ENCODE measurements at regions not wholly inside any gene's neighbourhood (a gene's known extent, or its start where the extent isn't known, plus 50 kb on each side); places are given as distances from the start of the nearest gene placed in this dataset.

- DNase-seq = no peak
These were observed 2067.3 kb upstream of the AGA start for GRCh38 chr4:179509489-179509888.

- DNase-seq = no peak
These were observed 2079.7 kb upstream of the AGA start for GRCh38 chr4:179521952-179522351.

GRCh38 chr4:179530958-179531357, 2088.7 kb upstream of the AGA start:
- DNase-seq = no peak

GRCh38 chr4:179536694-179537093, 2094.5 kb upstream of the AGA start:
- DNase-seq = no peak

- no peak for DNase-seq
These were observed 2097.4 kb upstream of the AGA start for GRCh38 chr4:179539641-179540040.

- DNase-seq = no peak
These were observed 2101.5 kb upstream of the AGA start for GRCh38 chr4:179543771-179544170.

- DNase-seq = no peak
These were observed 2102.3 kb upstream of the AGA start for GRCh38 chr4:179544496-179544895.

- DNase-seq = no peak
These were observed 2109.9 kb upstream of the AGA start for GRCh38 chr4:179552131-179552530.

GRCh38 chr4:179563741-179564140, 2121.5 kb upstream of the AGA start:
- DNase-seq = no peak

- DNase-seq = no peak
These were observed 2127.3 kb upstream of the AGA start for GRCh38 chr4:179569549-179569948.

- no peak for DNase-seq
These were observed 2140.1 kb upstream of the AGA start for GRCh38 chr4:179582164-179582905.

GRCh38 chr4:179583221-179583620, 2141.0 kb upstream of the AGA start:
- no peak for DNase-seq

GRCh38 chr4:179584101-179584500, 2141.9 kb upstream of the AGA start:
- no peak for DNase-seq

GRCh38 chr4:179585761-179586160, 2143.5 kb upstream of the AGA start:
- DNase-seq = no peak

GRCh38 chr4:179586460-179586859, 2144.2 kb upstream of the AGA start:
- no peak for DNase-seq

- DNase-seq = no peak
These were observed 2153.6 kb upstream of the AGA start for GRCh38 chr4:179595671-179596410.

- DNase-seq = no peak
These were observed 2154.4 kb upstream of the AGA start for GRCh38 chr4:179596621-179597020.

- no peak for DNase-seq
These were observed 2155.1 kb upstream of the AGA start for GRCh38 chr4:179597301-179597700.

- no peak for DNase-seq
These were observed 2159.4 kb upstream of the AGA start for GRCh38 chr4:179601671-179602070.

- no peak for DNase-seq
These were observed 2163.0 kb upstream of the AGA start for GRCh38 chr4:179605196-179605595.

- DNase-seq = no peak
These were observed 2164.8 kb upstream of the AGA start for GRCh38 chr4:179607003-179607402.

- no peak for DNase-seq
These were observed 2173.5 kb upstream of the AGA start for GRCh38 chr4:179615704-179616103.

- no peak for DNase-seq
These were observed 2176.7 kb upstream of the AGA start for GRCh38 chr4:179618966-179619365.

- no peak for DNase-seq
These were observed 2182.5 kb upstream of the AGA start for GRCh38 chr4:179624768-179625181.

GRCh38 chr4:179625406-179625805, 2183.2 kb upstream of the AGA start:
- no peak for DNase-seq
